GM21367 (cell line): ENCODE measurements at regions not wholly inside any gene's neighbourhood (a gene's known extent, or its start where the extent isn't known, plus 50 kb on each side); places are given as distances from the start of the nearest gene placed in this dataset.

ENCODE experiments used
- ATAC-seq: cut with Tn5 transposase; IDR thresholded peaks from one replicate; pipeline ENCODE4 v1.9.1; 2021; ENCODE audit not compliant: unreplicated experiment

GRCh38 chr15:48038221-48038620, 82.6 kb upstream of the SLC24A5 start:
- ATAC-seq = no peak

- no peak for ATAC-seq
Observed at GRCh38 chr15:48040166-48040817, 80.5 kb upstream of the SLC24A5 start.

GRCh38 chr15:48041454-48041853, 79.3 kb upstream of the SLC24A5 start:
- ATAC-seq = no peak

- ATAC-seq = no peak
Observed at GRCh38 chr15:48046813-48047438, 73.9 kb upstream of the SLC24A5 start.

- ATAC-seq = no peak
Observed at GRCh38 chr15:48049736-48050135, 71.1 kb upstream of the SLC24A5 start.

- ATAC-seq = no peak
Observed at GRCh38 chr15:48052946-48053345, 67.8 kb upstream of the SLC24A5 start.

- no peak for ATAC-seq
Observed at GRCh38 chr15:48058371-48058770, 62.4 kb upstream of the SLC24A5 start.

GRCh38 chr15:48059791-48060190, 61.0 kb upstream of the SLC24A5 start:
- ATAC-seq = no peak

GRCh38 chr15:48060396-48060795, 60.4 kb upstream of the SLC24A5 start:
- no peak for ATAC-seq

- no peak for ATAC-seq
Observed at GRCh38 chr15:48061605-48062004, 59.2 kb upstream of the SLC24A5 start.

GRCh38 chr15:48062148-48062872, 58.5 kb upstream of the SLC24A5 start:
- ATAC-seq = no peak

- ATAC-seq = no peak
Observed at GRCh38 chr15:48063411-48063985, 57.3 kb upstream of the SLC24A5 start.

- no peak for ATAC-seq
Observed at GRCh38 chr15:48064421-48064820, 56.4 kb upstream of the SLC24A5 start.

GRCh38 chr15:48066456-48066855, 54.3 kb upstream of the SLC24A5 start:
- ATAC-seq = no peak
